ENCODE measurements at regions not wholly inside any gene's neighbourhood (a gene's known extent, or its start where the extent isn't known, plus 50 kb on each side); places are given as distances from the start of the nearest gene placed in this dataset.

GRCh38 chr1:189927641-189928040 is 550.0 kb downstream of the BRINP3 start:
- TF ChIP-seq CTCF (IDR thresholded peaks at IDR 0.05 in 8 of 11, conservative IDR thresholded peaks at IDR 0.05 in 3 of 11): no peak
- TF ChIP-seq POLR2A (IDR thresholded peaks at IDR 0.05): no peak
- TF ChIP-seq POLR2AphosphoS5 (IDR thresholded peaks at IDR 0.05): no peak
